ENCODE measurements at regions not wholly inside any gene's neighbourhood (a gene's known extent, or its start where the extent isn't known, plus 50 kb on each side); places are given as distances from the start of the nearest gene placed in this dataset.

GRCh38 chr22:27008454-27008853, 351.1 kb downstream of the MIAT start:
- DNase-seq (ENCODE audit: low read depth) = no peak

- no peak for DNase-seq (ENCODE audit: low read depth)
These were observed 353.7 kb downstream of the MIAT start for GRCh38 chr22:27011133-27011532.

- DNase-seq (ENCODE audit: low read depth) = no peak
These were observed 354.3 kb downstream of the MIAT start for GRCh38 chr22:27011717-27012116.

DNA sequence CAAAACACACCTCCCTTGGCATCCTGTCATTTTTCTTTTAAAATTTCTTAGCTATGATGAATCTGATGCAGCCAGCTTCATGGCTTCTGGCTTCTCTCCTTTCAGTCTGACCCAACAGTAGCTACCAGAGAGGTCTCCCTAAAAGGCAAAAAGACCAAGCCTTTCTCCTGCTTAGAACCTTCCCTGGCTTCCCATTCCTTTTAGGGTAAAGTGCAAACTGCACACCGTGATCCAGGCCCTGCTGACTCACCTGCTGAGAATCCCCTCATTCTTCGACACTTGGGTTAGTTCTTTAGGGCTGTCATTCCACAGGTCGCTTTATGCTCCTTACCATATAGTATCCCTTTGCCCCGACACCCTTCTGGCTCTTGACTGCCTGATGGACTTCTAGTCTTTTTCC, 362.4 kb downstream of the MIAT start:
- peak; percentile 3 for DNase-seq (ENCODE audit: low read depth)

GRCh38 chr22:27022274-27022895, 365.0 kb downstream of the MIAT start:
- no peak for DNase-seq (ENCODE audit: low read depth)

- no peak for DNase-seq (ENCODE audit: low read depth)
These were observed 365.5 kb downstream of the MIAT start for GRCh38 chr22:27022896-27023361.

- DNase-seq (ENCODE audit: low read depth) = no peak
These were observed 366.2 kb downstream of the MIAT start for GRCh38 chr22:27023591-27023990.

DNA sequence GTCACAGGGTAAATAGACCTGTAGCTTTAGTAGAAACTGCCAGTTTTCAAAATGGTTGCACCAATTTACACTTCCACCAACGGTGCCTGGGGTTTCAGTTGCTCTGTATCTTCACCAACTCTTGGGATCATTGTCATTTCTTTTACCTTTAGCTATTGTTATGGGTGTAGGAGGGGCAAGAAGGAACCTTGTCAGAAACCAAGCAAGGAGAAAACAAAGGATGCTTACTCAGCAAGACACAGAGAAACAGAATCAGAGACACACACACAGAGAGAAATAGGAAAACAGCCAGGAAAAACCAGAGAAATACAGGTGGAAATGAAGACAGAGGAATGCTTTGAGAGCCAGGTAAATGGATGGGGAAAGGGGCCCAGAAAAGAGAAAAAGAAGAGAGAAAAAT, 367.6 kb downstream of the MIAT start:
- no peak for DNase-seq (ENCODE audit: low read depth)

DNA sequence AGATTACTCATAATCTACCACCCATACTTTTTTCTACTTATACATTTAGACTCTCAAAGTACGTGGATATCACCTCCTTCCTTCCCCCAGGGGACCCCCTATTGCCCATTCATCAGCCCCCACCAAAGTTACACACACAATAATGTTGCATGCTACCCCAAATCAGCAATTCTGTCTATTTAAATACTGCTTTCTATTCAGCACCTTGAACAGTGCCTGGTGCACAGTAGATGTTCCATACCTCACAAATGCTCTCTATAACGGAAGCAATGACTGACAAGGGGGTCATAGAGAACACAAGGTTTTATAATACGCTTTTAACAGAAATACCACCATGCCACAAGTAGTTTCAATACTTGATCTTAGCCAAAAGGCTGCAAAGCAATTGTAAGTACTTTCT, 370.7 kb downstream of the MIAT start:
- DNase-seq (ENCODE audit: low read depth) = no peak

DNA sequence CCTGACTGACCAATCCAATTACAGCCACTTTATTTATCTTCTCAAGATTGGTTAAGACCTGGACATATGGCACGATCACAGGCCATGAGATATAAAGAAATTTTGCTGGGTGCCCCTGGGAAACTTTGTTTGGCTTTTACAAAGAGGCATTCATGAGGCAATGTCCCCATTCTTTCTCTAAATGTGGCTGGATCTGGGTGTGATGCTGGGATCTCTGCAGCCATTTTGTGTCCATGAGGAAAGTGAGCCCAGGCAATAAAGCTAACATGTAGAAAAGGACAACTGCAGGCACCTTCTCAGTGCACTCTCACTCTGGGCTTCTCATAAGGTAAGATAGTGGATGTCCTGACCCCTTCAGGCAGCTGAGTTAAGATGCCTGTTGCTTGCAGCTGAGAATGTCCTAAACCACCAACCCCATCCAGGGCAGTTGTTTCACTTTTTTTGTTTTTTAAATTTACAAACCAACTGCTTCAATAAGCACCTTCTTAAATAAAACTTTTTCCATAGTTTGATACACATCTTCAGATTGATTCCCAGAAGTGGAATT, 372.3 kb downstream of the MIAT start:
- no peak for DNase-seq (ENCODE audit: low read depth)

DNA sequence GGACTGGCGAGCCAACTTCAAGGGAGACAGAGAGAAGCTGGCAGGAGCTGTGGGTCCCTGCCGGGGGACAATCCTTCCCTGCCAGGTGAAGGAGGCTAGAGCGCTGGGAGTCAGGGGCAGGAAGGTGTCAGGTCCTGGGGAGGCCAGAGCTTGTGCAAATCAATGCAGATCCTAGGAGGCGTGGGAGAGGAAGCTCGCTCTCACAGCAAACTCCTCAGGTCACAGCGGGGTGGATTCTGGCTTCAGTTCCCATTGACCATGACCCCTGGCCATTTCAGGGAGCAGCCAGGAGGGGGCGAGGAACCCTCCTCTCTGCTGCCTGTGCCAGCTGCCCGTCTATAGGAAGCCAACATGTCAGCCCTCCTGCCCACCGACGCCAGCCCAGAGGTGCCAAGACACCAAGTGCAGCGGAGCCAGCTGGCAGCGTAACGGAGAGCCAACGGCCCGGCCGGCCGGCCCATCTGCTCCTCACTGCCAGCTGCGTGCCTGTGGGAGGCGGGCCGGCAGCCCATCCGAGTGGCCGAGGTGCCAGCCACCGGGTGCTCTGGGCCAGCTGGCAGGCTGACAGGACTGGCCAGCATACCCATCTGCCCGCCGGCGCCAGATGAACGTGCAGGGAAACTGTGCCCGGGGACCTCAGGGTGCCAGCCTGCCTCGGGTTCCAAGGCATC, 374.8 kb downstream of the MIAT start:
- DNase-seq (ENCODE audit: low read depth) = peak; percentile 2

GRCh38 chr22:27041745-27042310, 384.4 kb downstream of the MIAT start:
- no peak for DNase-seq (ENCODE audit: low read depth)

GRCh38 chr22:27043262-27043661, 385.9 kb downstream of the MIAT start:
- no peak for DNase-seq (ENCODE audit: low read depth)

- peak; percentile 70 for DNase-seq (ENCODE audit: low read depth)
These were observed 387.9 kb downstream of the MIAT start for GRCh38 chr22:27045103-27045947.

- DNase-seq (ENCODE audit: low read depth) = no peak
These were observed 388.7 kb downstream of the MIAT start for GRCh38 chr22:27046086-27046485.

DNA sequence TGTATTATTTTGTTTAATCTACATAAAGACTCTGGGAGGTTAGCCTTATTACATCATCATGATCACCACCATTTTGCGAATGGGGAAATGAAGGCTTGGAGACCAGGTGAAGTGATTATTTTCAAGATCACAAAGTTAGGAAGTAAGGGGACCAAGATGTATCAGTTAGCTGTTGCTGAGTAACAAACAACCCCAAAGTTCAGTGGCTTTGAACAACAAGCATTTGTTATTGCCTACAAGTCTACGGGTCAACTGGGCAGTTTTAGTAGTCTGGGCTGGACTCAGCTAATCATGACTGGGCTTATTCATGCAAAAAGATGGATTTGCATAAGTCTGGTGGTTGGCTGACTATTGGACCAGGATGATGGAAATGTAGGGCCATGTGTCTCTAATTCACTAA, 389.2 kb downstream of the MIAT start:
- DNase-seq (ENCODE audit: low read depth) = no peak

DNA sequence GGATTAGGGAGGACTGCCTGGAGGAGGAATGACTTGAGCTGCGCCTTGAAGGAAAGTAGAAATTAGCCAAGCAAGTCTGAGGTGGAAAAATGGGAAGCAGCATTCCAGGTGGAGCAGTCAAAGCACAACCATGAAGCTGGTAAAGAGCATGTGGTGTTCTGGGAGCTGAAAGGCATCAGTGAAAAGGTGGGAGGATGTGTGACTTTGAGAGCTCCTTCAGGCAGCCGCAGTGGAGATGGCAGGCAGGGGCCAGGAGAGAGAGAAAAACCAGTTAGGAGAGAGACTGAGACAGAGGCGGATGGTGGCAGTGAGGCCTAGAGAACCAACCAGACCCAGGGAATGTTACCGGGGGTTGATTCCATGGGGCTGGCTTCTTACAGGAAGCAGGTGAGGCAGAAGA, 393.4 kb downstream of the MIAT start:
- no peak for DNase-seq (ENCODE audit: low read depth)

- DNase-seq (ENCODE audit: low read depth) = no peak
These were observed 394.0 kb downstream of the MIAT start for GRCh38 chr22:27051407-27051806.

DNA sequence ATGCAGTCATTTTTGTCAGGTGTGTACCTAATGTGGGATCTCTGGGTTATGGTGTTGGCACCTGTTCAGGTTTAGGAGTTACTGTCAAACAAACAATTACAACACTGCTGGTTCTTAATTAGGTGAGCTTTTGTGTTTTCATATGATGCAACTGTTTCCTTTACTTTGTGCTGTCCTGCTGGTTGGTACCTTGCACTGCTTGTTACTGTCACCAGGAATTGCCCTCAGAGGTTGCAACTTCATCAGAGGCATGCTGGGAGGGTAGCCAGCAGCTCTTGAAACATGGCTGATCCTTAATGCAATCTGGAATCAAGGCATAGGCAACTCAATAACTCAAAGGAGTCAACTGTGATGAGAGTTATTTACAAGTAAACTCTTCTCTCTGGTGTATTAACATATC, 400.3 kb downstream of the MIAT start:
- DNase-seq (ENCODE audit: low read depth) = no peak

- no peak for DNase-seq (ENCODE audit: low read depth)
These were observed 402.8 kb downstream of the MIAT start for GRCh38 chr22:27060190-27060589.

GRCh38 chr22:27062910-27063309, 405.5 kb downstream of the MIAT start:
- DNase-seq (ENCODE audit: low read depth) = no peak

DNA sequence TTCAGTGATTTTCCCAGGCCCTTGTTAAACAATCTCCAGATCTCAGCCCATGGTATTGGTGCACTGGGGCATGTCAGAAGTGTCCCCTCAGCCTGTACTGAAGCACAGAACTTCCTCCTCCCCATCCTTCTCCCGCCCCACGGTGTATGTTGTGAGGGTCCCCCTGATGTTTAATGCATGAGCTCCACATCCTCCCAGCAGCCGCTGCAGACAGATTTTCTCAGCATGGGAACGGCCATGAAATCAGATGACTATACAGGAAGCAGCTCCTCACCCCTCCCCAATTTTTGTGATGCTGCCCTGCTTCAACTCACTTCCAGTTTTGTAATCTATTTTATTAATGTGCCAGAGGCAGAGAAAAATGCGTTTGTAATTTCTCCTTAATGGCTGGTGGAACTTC, 406.0 kb downstream of the MIAT start:
- no peak for DNase-seq (ENCODE audit: low read depth)

All from EH (cell line).